Effector CD8-positive, alpha-beta T cell (primary cell): ENCODE measurements at regions not wholly inside any gene's neighbourhood (a gene's known extent, or its start where the extent isn't known, plus 50 kb on each side); places are given as distances from the start of the nearest gene placed in this dataset.
"Not testable (repeated sequence)": the region's sequence is repeated elsewhere in the genome, so short reads cannot be mapped to it uniquely, and the experiment has no call there.

ENCODE experiments used
- DNase-seq: peaks from one replicate; lab custom pipeline; 2025; lab: John Stamatoyannopoulos, UW

DNA sequence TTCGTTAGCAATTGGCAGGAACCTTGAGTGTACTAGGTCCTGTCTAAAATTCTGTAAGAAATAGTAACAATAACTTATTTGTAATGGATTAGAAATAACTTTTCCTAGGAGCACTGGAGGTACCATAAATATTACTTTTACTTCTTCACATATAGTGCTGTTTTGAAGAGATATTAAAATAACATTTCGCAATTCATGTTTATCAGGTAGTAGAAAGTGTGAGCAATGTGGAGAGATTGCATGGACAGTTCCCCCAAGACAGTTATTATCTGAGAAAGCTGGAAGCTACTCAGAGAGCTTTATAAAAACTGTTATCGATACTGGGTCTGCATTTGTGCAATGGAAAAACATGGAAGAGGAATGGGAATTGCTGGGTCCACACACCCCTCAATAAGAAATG is 128.5 kb upstream of the KIF26B start:
- no peak for DNase-seq

GRCh38 chr1:245025525-245025924 is 129.3 kb upstream of the KIF26B start:
- DNase-seq: no peak

DNA sequence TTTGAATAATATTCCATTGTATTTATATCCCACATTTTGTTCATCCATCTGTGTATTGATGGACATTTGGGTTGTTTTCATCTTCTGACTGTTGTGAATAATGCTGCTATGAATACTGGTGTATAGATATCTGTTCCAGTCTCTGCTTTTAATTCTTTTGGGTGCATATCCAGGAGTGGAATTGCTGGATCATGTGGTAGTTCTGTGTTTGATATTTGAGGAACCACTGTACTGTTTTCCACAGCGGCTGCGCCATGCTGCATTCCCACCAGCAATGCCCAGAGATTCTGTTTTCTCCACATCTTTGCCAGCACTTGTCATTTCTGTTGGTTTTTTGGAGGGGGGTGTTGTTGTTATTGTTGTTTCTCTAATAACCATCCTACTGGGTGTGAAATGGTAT is 131.6 kb upstream of the KIF26B start:
- no peak for DNase-seq

GRCh38 chr1:245019910-245020486 is 134.8 kb upstream of the KIF26B start:
- DNase-seq: no peak

- no peak for DNase-seq
Observed at GRCh38 chr1:245016700-245017099, 138.1 kb upstream of the KIF26B start.

DNA sequence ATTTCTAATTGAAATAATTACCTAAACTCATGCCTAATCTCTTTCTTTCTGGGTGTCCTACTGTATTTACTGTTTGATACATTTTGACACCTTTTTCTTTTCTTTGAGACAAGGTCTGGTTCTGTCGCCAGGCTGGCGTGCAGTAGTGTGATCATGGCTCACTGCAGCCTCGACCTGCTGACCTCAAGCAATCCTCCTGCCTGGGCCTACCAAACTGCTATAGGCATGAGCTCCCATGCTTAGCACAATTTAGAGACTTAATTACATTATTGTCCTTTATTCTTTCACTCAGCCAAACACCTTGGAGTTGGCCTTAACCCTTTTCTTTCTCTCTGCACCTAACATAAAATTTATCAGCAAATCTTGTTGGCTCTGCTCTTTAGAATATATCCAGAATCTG is 139.8 kb upstream of the KIF26B start:
- DNase-seq: no peak

DNA sequence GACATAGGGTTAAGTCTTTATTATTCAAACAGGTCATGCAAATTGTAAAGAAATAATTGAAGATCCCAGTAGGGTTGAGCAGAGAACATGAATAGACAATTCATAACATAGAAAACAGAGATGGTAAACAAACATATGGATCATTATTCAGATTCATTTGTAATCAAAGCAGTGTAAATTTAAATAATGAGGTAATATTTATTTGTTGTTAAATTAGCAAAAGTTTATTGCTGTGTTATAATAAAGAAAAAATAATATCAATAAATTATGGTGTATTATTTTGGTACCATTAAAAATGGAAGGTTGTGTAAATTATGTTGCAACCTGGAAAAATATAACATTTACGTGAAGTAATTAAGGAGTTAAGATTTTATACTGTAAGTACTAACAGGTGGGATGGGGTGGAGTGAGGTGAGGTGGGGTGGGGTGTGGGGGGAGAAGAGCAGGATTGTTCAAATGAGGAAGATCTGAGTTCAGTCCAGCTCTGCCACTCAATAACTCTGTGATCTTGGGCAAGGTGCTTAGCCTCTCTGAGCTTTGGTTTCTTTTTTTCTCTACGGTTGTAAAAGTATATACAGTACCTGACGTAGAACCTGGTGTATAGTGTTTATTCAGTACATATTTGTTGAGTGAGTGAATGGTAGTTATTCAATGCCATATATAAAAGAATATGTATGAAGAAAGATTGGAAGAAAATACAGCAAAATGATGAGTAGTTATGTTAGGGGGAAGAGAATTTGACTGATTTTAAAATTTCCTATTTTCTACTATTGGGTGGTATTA is 140.3 kb upstream of the KIF26B start:
- no peak for DNase-seq

DNA sequence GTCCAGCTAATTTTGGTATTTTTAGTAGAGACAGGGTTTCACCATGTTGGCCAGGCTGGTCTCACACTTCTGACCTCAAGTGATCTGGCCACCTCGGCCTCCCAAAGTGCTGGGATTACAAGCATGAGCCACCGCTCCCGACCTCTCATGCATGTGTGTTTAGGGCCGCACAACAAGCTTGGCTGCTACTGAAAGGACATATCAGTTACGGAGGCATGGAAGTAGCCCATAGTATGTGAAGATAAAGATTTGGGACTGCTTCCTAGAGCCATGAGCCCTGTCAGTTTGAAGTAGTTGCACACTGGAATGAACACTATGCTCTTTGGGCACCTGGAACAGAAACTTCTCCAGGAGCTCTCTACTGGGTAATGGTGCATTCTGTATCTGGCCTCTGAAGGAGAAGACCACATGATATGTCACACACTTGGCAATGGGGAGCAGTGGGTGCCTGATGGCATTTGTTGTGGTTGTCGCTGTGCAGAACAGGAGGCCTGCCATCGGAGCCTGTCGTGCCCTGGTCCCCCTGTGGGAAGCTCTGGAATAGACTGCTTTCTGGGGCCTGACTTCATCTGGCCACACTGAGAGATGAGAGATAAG is 144.7 kb upstream of the KIF26B start:
- no peak for DNase-seq

DNA sequence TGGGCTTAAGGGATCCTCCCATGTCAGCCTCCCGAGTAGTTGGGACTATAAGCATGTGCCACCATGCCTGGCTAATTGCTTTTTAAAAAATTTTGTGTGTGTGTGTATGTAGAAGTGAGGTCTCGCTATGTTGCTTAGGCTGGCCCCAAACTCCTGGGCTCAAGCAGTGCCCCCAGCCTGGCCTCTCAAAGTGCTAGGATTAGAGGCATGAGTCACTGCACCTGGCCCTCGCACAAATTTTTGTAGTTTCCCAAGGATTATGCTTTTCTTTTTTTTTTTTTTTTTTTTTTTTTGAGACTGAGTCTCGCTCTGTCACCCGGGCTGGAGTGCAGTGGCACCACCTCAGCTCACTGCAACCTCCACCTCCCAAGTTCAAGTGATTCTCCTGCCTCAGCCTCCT is 144.4 kb upstream of the HNRNPU start:
- DNase-seq: no peak

GRCh38 chr1:245007852-245008251 is 143.5 kb upstream of the HNRNPU start:
- DNase-seq: no peak

DNA sequence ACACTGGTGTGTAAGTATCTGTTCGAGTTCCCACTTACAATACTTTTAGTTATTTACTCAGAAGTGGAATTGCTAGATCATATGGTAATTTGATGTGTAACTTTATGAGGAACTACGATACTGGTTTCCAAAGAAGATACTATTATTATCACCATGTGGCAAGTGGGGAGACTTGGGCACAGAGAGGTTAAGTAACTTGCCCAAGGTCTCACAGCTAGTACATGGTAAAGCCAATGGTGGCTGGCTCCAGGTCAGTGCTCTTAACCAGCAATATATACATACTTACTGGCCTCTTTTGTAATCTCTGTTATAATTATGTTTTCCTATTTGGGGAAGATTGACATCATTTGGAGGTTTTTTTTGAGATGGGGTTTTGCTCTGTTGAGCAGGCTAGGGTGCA is 138.9 kb upstream of the HNRNPU start:
- DNase-seq: no peak

DNA sequence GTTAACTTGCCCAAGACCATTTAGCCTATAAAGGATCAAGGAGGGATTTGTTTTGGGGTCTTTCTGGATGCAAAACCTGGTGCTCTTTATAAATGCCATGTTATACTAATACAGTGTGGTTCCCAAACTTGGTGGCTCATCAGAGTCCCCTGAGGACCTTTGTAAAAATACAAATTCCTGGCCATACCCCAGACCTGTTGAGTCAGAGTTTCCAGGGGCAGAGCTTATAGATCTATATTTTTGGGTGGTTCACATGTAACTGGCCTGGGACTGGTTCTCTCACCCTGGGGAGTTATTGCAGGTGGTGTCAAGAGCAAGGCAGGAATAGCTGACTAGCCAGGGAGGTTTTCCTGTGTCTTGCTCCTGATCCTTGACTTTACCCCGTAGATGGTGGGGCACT is 136.9 kb upstream of the HNRNPU start:
- DNase-seq: no peak

DNA sequence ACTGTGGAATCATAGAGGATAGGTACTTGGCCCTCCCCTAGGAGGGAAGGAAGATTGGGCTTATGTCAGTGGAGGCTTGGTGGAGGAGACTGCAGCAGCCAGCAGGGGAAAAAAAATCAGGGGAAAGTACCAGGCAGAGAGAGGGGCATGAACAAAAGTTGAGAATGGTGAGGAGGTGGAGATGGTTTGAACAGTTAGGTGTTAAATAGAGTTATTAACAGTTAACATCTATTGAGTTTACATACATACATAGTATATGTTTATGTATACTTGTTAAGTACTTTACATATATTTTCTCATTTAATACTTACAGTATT is 136.5 kb upstream of the HNRNPU start:
- DNase-seq: no peak

DNA sequence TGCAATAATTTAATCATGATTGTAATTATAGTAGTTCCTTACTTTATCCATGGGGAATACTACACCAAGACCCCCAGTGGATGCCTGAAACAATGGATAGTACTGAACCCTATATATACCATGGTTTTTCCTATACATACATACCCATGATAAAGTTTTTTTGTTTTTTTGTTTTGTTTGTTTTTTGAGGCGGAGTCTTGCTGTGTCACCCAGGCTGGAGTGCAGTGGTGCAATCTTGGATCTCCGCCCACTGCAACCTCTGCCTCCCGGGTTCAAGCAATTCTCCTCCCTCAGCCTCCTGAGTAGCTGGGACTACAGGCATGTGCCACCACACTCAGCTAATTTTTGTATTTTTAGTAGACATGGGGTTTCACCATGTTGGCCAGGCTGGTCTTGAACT is 135.3 kb upstream of the HNRNPU start:
- DNase-seq: not testable (repeated sequence)

DNA sequence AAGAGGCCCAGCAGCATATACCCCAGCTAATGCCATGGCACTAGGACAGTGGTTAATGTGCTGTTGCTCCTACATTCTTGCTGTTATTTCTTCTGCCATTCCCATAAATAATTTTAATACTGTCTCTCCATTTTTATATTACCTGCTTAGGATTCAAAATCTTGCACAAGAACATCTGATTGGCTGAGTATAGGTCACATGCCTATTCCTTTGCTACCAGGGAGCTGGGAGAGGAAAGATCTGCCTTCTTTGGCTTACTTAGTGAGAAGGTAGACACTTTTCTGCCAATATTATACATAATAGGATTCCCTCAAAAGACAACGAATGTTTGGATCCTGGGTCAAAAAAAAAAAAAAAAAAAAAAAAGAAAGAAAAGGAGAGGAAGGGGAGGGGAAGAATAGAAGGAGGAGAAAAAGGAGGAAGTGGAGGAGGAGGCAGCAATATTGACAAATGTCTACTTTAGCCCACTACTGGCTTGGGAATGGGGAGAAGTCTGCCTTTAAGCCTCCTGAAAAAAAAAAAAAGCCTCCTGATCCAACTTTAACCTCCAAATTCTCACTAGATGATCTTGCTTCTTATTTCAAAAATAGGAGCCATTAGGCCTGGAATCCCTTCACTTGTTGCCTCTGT is 134.5 kb upstream of the HNRNPU start:
- DNase-seq: no peak

- no peak for DNase-seq
Observed at GRCh38 chr1:244995602-244996400, 131.5 kb upstream of the HNRNPU start.

DNA sequence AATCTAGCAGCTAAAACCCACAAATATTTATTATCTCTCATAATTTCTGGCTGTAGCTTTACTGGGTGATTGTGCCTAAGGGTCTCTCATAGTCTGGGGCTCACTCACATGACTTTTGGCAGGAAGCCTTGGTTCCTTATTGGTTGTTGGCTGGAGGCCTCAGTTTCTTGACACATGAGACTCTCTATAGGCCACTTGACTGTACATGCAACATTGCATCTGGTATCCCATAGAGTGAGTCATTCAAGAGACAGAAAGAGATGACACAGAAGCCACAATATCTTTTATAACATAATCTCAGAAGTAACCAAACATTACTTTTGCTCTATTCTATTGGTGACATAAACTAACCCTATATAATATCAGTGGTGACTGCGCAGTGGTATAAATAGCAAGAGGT is 128.5 kb upstream of the HNRNPU start:
- DNase-seq: no peak

GRCh38 chr1:244989813-244990212 is 125.5 kb upstream of the HNRNPU start:
- no peak for DNase-seq

- DNase-seq: no peak
Observed at GRCh38 chr1:244988521-244988920, 124.2 kb upstream of the HNRNPU start.

GRCh38 chr1:244980605-244981004 is 116.3 kb upstream of the HNRNPU start:
- no peak for DNase-seq

DNA sequence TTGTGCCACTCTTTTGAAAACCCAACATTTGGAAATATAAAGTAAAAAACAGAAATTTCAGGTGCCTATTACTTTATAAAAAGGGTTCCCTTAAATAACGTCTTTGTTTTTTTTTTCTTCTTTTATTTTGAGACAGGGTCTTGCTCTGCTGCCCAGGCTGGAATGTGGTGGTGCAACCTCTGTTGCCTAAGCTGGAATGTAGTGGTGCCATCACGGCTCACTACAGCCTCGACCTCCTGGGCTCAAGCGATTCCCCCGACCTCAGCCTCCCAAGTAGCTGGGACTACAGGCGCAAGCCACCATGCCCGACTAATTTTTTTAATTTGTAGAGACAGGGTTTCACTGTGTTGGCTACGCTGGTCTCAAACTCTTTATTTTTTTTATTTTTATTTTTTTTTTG is 110.2 kb upstream of the HNRNPU start:
- DNase-seq: no peak

GRCh38 chr1:244974106-244974505 is 109.8 kb upstream of the HNRNPU start:
- no peak for DNase-seq
